ENCODE measurements at regions not wholly inside any gene's neighbourhood (a gene's known extent, or its start where the extent isn't known, plus 50 kb on each side); places are given as distances from the start of the nearest gene placed in this dataset.

DNA sequence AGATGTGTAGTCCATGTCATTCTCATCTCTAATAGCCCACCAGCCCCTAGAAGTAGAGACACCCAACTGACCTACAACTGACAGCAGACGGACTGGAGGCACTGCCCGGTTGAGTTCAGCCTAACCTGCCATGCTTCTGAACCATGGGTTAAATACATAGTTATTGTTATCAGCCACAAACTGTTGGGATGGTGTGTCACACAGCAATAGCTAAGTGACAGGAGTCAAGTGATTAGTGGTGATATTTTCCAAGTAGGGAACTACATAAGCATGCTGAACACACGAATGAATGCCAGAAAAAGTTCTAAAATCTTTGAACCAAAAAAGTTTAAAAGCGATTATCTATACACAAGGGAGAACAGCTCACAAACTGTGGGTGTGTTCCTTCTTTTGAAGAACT is 80.1 kb downstream of the SYNE3 start:
- TF ChIP-seq, protein P1, sequence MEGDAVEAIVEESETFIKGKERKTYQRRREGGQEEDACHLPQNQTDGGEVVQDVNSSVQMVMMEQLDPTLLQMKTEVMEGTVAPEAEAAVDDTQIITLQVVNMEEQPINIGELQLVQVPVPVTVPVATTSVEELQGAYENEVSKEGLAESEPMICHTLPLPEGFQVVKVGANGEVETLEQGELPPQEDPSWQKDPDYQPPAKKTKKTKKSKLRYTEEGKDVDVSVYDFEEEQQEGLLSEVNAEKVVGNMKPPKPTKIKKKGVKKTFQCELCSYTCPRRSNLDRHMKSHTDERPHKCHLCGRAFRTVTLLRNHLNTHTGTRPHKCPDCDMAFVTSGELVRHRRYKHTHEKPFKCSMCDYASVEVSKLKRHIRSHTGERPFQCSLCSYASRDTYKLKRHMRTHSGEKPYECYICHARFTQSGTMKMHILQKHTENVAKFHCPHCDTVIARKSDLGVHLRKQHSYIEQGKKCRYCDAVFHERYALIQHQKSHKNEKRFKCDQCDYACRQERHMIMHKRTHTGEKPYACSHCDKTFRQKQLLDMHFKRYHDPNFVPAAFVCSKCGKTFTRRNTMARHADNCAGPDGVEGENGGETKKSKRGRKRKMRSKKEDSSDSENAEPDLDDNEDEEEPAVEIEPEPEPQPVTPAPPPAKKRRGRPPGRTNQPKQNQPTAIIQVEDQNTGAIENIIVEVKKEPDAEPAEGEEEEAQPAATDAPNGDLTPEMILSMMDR (IDR thresholded peaks at IDR 0.05; ENCODE audit: low read depth, low read length), result no peak
- H3K27me3 ChIP-seq, result no peaks in the 10 kb centered on the region
- no peak overlapping the region for H3K27ac ChIP-seq
- H3K9me3 ChIP-seq (ENCODE audit: low read depth), result no peaks in the 10 kb centered on the region
- H3K4me3 ChIP-seq, result no peak overlapping the region
- no peaks in the 10 kb centered on the region for H3K4me1 ChIP-seq (ENCODE audit: low read depth)
- DNase-seq (ENCODE audit: low read depth in 1 of 2, low spot score in 1 of 2), result no peak
- no peaks in the 10 kb centered on the region for H3K36me3 ChIP-seq

DNA sequence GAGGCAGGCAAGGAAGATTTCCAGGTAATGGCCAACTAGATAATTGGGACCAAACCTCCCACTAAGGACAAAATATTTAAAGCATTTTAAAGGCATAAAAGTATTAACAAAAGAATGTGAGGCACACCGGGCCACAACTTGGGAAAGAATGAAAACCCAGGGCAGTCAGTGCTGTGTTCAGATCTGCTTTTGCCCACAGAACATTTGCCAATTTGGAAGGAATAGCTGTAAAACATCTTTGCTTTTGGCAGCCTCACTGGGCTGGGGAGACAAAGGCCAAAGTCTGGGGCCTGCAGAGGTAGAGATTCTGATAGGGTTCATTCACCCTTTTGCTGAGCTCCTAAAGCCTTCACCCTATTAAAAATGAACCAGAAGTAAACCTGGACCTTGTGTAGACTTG is 82.3 kb downstream of the SYNE3 start:
- Histone ChIP-seq H3K27me3 (no peaks in the 10 kb centered on the region), H3K4me3 (no peak overlapping the region), H3K36me3 (no peaks in the 10 kb centered on the region), H3K4me1 (ENCODE audit: low read depth) (no peaks in the 10 kb centered on the region), H3K27ac (no peak overlapping the region), H3K9me3 (ENCODE audit: low read depth) (no peaks in the 10 kb centered on the region)
- TF ChIP-seq, protein P1 (IDR thresholded peaks at IDR 0.05; ENCODE audit: low read depth, low read length), result no peak
- DNase-seq (ENCODE audit: low read depth in 1 of 2, low spot score in 1 of 2), result no peak

DNA sequence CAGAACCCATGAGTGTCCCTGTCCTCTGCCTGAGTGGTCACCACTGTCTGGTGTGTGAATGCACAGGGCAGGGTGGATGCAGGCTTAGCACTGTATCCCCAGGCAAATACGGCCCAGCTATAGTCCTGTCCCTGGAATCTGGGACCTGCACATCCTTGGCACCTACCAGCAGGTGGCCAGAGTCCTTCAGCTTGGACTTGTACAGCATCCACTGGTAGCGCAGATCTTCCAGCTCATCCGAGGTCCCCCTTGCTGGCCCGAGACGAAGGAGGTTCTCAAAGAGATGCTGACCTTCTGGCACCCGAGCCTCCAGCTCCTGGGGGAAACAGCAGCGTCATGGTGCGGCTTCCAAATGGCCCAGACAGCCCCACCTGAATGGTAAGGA is 83.4 kb downstream of the SYNE3 start:
- Histone ChIP-seq H3K4me1 (ENCODE audit: low read depth) (no peaks in the 10 kb centered on the region), H3K4me3 (no peak overlapping the region), H3K27ac (no peak overlapping the region), H3K9me3 (ENCODE audit: low read depth) (no peaks in the 10 kb centered on the region), H3K27me3 (no peaks in the 10 kb centered on the region), H3K36me3 (no peaks in the 10 kb centered on the region)
- TF ChIP-seq, protein P1 (IDR thresholded peaks at IDR 0.05; ENCODE audit: low read depth, low read length), result no peak
- no peak for DNase-seq (ENCODE audit: low read depth in 1 of 2, low spot score in 1 of 2)

DNA sequence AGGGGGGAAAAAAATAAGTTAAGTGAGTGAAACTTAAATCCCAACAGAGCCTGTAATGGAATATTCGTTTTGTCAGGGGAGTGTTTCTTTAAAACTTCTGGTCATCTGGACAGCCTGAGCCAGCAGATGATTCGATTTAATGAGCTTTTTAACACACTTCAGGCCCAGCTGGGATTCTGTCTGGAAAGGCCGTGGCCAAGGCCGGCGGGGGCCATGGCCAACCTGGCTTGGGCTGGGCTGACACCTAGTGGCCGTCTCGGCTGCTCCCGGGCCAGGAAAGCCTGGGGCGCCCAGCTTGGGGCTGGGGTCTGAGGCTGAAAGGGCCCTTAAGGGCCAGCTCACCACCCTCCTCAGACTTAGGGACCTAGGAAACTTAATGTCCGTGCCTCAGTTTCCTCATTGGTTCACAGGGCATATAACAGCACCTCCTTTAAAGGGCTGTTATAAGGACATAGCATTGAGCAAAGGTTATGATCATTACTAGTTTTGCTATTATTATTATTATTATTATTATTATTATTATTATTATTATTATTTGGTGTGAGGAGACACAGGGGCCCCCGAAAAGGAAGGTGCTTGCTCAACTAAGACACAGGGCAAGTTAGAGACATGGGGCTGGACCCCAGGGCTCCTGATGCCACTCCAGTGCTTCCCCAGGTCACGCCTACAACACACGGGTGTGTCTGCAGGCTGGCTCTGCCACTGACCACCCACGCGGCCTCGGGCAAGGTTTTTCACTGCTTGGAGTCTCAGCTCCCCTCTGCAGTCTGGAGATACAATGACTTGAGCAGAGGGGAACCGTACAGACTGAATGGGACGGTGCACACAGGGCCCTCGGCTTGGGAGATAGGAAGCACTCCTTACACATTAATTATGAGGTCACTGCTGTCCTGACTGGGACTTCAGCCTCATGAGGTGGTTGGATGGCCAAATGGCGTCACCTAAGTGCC is 84.0 kb downstream of the SYNE3 start:
- DNase-seq (ENCODE audit: low read depth in 1 of 2, low spot score in 1 of 2), result peak; percentile 59 to 69
- H3K4me1 ChIP-seq (ENCODE audit: low read depth), result no peaks in the 10 kb centered on the region
- TF ChIP-seq, protein P1 (IDR thresholded peaks at IDR 0.05; ENCODE audit: low read depth, low read length), result peak; percentile 88
- H3K27me3 ChIP-seq, result no peaks in the 10 kb centered on the region
- H3K9me3 ChIP-seq (ENCODE audit: low read depth), result no peaks in the 10 kb centered on the region
- H3K4me3 ChIP-seq, result no peak overlapping the region
- H3K27ac ChIP-seq, result no peak overlapping the region
- no peaks in the 10 kb centered on the region for H3K36me3 ChIP-seq

DNA sequence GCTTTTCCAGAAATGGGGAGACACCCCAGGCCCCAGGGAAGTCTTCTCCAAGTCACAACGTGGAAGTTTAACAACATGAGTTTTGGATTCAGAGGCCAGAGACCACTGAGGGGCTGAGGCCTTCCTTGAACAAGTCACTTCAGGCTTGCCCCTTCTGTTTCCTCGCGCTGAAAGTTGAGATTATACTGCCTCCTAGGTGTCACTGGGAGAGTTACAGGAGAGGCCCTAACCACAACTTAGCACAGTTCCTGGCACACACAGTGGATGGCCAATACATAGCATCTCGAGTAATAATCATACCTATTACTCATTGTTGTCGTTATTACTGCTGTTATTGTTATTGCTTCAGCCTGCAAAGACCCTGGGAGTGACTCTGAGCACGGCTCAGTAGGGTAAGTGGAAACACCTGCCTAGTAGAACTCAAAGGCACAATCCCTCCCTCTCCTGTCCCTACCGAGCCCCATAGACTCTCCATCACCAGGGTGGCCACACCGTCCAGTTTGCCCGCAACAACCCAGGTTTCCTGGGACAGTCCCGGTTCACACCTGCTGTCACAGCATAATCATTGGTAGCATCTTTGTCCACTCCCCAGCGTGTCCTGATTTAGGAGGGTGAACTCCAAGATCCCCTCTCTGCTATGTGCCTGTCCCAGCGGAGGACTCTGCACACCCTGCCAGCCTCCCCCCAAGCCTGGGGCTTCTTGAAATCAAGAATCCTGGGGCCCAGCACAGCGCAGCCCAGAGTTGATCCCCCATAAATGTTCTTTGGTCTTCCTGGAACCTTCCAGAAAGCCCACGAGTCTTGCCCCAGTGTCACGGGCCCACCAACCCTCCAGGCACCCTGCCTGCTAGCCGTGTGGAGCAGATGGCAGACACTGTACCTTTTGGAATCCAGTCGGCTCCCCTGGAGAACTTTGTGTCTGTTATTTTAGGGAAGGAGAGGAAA is 85.0 kb downstream of the SYNE3 start:
- Histone ChIP-seq H3K4me1 (ENCODE audit: low read depth) (no peaks in the 10 kb centered on the region), H3K4me3 (no peak overlapping the region), H3K36me3 (no peaks in the 10 kb centered on the region), H3K27ac (no peak overlapping the region), H3K27me3 (no peaks in the 10 kb centered on the region), H3K9me3 (ENCODE audit: low read depth) (no peaks in the 10 kb centered on the region)
- DNase-seq (ENCODE audit: low read depth in 1 of 2, low spot score in 1 of 2), result peak; percentile 48 to 50
- TF ChIP-seq, protein P1 (IDR thresholded peaks at IDR 0.05; ENCODE audit: low read depth, low read length), result peak; percentile 62
